Liver (tissue), 8 donors: ENCODE measurements at regions not wholly inside any gene's neighbourhood (a gene's known extent, or its start where the extent isn't known, plus 50 kb on each side); places are given as distances from the start of the nearest gene placed in this dataset.

Source experiments
- DNase-seq: peaks from one replicate; pipeline ENCODE4 v3.0.0-alpha.2; 2017; ENCODE audit warnings: low spot score
- H3K27ac ChIP-seq, 2 donors: one replicate each; pipeline ENCODE4 v1.7.0; 2013; ENCODE audit warnings: inconsistent platforms in 2 of 2, low read length in 2 of 2, control low read depth in 1 of 2, low read depth in 1 of 2, mild to moderate bottlenecking in 1 of 2
- H3K27me3 ChIP-seq, 4 donors: one replicate each; pipeline versions ENCODE4 v1.6.1 to v1.7.0; 2013; ENCODE audit warnings: low read length in 3 of 4, inconsistent platforms in 1 of 4, mild to moderate bottlenecking in 1 of 4, moderate library complexity in 1 of 4; ENCODE audit not compliant: control insufficient read depth in 4 of 4, insufficient read depth in 4 of 4
- H3K36me3 ChIP-seq, 4 donors: one replicate each; pipeline versions ENCODE4 v1.6.1 to v1.7.0; 2013; ENCODE audit warnings: low read length in 3 of 4, mild to moderate bottlenecking in 3 of 4, low read depth in 1 of 4, moderate library complexity in 1 of 4; ENCODE audit not compliant: control insufficient read depth in 4 of 4, insufficient read depth in 3 of 4
- H3K4me1 ChIP-seq, 4 donors: one replicate each; pipeline versions ENCODE4 v1.6.1 to v1.7.0; 2013; ENCODE audit warnings: low read length in 3 of 4, mild to moderate bottlenecking in 3 of 4, moderate library complexity in 1 of 4; ENCODE audit not compliant: control insufficient read depth in 4 of 4, insufficient read depth in 4 of 4
- H3K4me3 ChIP-seq, 3 donors: one replicate each; pipeline versions ENCODE4 v1.6.1 to v1.7.0; 2013; ENCODE audit warnings: low read length in 3 of 3, control low read depth in 1 of 3, low read depth in 1 of 3, mild to moderate bottlenecking in 1 of 3
- H3K9ac ChIP-seq, 2 donors: one replicate each; pipeline ENCODE4 v1.7.0; 2013; ENCODE audit warnings: low read length in 2 of 2, mild to moderate bottlenecking in 2 of 2, moderate library complexity in 2 of 2, control low read depth in 1 of 2, low read depth in 1 of 2
- H3K9me3 ChIP-seq, 4 donors: one replicate each; pipeline versions ENCODE4 v1.6.1 to v1.7.0; 2013; ENCODE audit warnings: low read length in 3 of 4; ENCODE audit not compliant: control insufficient read depth in 4 of 4
- ATF3 ChIP-seq: IDR thresholded peaks from 2 replicates; pipeline ENCODE4 v1.6.1; 2016; ENCODE audit warnings: antibody characterized with exemption
- EGR1 ChIP-seq, 2 donors: IDR thresholded peaks; 2 replicates each; pipeline ENCODE4 v1.6.1; 2016 to 2018; ENCODE audit warnings: antibody characterized with exemption in 2 of 2, low read depth in 2 of 2
- GABPA ChIP-seq, 2 donors: IDR thresholded peaks in 1 of 2; conservative IDR thresholded peaks in 1 of 2; 2 replicates each; pipeline ENCODE4 v1.6.1; 2016; ENCODE audit warnings: antibody characterized with exemption in 2 of 2, mild to moderate bottlenecking in 1 of 2, moderate library complexity in 1 of 2
- HNF4A ChIP-seq, 2 donors: conservative IDR thresholded peaks; 2 replicates each; pipeline ENCODE4 v1.6.1; 2016; ENCODE audit warnings: antibody characterized with exemption in 2 of 2, mild to moderate bottlenecking in 2 of 2
- HNF4G ChIP-seq: IDR thresholded peaks from 2 replicates; pipeline ENCODE4 v1.6.1; 2016; ENCODE audit warnings: antibody characterized with exemption
- JUND ChIP-seq, 2 donors: IDR thresholded peaks; 2 replicates each; pipeline ENCODE4 v1.6.1; 2016; ENCODE audit warnings: antibody characterized with exemption in 2 of 2
- MAX ChIP-seq: IDR thresholded peaks from 2 replicates; pipeline ENCODE4 v1.6.1; 2016; ENCODE audit warnings: antibody characterized with exemption
- NR2F2 ChIP-seq: IDR thresholded peaks from 2 replicates; pipeline ENCODE4 v1.6.1; 2016; ENCODE audit warnings: antibody characterized with exemption
- RAD21 ChIP-seq, 2 donors: IDR thresholded peaks; 2 replicates each; pipeline ENCODE4 v1.6.1; 2016; ENCODE audit warnings: antibody characterized with exemption in 2 of 2, mild to moderate bottlenecking in 2 of 2
- RXRA ChIP-seq, 2 donors: IDR thresholded peaks; 2 replicates each; pipeline ENCODE4 v1.6.1; 2017 to 2018; ENCODE audit warnings: antibody characterized with exemption in 2 of 2, mild to moderate bottlenecking in 1 of 2
- SP1 ChIP-seq: IDR thresholded peaks from 2 replicates; pipeline ENCODE4 v1.6.1; 2018; ENCODE audit warnings: antibody characterized with exemption, mild to moderate bottlenecking
- TAF1 ChIP-seq: conservative IDR thresholded peaks from 2 replicates; pipeline ENCODE4 v1.6.1; 2016; ENCODE audit warnings: antibody characterized with exemption, mild to moderate bottlenecking
- ZBTB33 ChIP-seq: IDR thresholded peaks from 2 replicates; pipeline ENCODE4 v1.6.1; 2016; ENCODE audit warnings: antibody characterized with exemption
- WGBS: extraction: QIAGEN DNeasy Blood & Tissue Kit; methylation state at CpG from one replicate; pipeline ENCODE4 v1.1.7; 2013; 5-methylcytosine and 5-hydroxymethylcytosine counted together
- TF ChIP-seq, protein P1 (sequence below): fragments of 150-350 bp; IDR thresholded peaks from 2 replicates; pipeline ENCODE4 v1.5.1; 2017; ENCODE audit warnings: improper control_type of control experiment, low read depth, low read length; ENCODE audit not compliant: missing input control
- TF ChIP-seq, protein P2 (sequence below): IDR thresholded peaks from 2 replicates; pipeline ENCODE4 v1.6.1; 2016; ENCODE audit warnings: antibody characterized with exemption, mild to moderate bottlenecking
- donor health status: healthy.
- donor health status: healthy.
- donor health status: healthy.
- donor health status: healthy.
- donor health status: healthy.

DNA sequence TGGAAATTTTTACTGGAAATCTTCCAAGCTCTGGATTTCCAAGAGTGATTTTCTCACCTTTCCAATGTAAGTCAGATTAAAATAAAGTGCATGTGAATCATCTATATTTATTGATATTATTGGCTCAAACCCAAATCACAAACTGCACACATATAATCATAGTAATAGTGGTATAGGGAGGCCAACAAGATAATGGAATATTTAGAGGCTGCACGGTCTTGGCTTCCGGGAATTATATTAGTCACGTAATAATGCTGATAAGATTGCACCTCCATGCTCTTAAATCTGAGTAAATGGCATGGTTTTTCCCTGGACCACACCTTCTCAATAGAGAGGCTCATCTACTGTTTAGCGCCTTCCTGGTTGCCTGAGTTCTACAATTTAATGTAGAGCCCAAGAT, 567.1 kb upstream of the NR2F2 start:
- no peak overlapping the region for H3K4me3 ChIP-seq
- WGBS: 79% methylated on average over 4 of the region's 4 CpGs

GRCh38 chr15:95765161-95765560, 565.3 kb upstream of the NR2F2 start:
- Histone ChIP-seq H3K9ac (no peak overlapping the region), H3K27me3 (no peaks in the 10 kb centered on the region), H3K36me3 (no peaks in the 10 kb centered on the region), H3K9me3 (no peaks in the 10 kb centered on the region), H3K27ac (no peak overlapping the region), H3K4me1 (no peaks in the 10 kb centered on the region), H3K4me3 (no peak overlapping the region)
- no peak for DNase-seq
- no peak for TF ChIP-seq HNF4G
- TF ChIP-seq JUND (IDR thresholded peaks at IDR 0.05): no peak
- TF ChIP-seq ATF3: no peak
- no peak for TF ChIP-seq EGR1 (IDR thresholded peaks at IDR 0.05; ENCODE audit: low read depth in 2 of 2)
- TF ChIP-seq, protein P1, sequence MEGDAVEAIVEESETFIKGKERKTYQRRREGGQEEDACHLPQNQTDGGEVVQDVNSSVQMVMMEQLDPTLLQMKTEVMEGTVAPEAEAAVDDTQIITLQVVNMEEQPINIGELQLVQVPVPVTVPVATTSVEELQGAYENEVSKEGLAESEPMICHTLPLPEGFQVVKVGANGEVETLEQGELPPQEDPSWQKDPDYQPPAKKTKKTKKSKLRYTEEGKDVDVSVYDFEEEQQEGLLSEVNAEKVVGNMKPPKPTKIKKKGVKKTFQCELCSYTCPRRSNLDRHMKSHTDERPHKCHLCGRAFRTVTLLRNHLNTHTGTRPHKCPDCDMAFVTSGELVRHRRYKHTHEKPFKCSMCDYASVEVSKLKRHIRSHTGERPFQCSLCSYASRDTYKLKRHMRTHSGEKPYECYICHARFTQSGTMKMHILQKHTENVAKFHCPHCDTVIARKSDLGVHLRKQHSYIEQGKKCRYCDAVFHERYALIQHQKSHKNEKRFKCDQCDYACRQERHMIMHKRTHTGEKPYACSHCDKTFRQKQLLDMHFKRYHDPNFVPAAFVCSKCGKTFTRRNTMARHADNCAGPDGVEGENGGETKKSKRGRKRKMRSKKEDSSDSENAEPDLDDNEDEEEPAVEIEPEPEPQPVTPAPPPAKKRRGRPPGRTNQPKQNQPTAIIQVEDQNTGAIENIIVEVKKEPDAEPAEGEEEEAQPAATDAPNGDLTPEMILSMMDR: no peak
- no peak for TF ChIP-seq TAF1
- TF ChIP-seq MAX: no peak
- no peak for TF ChIP-seq RXRA (IDR thresholded peaks at IDR 0.05)
- TF ChIP-seq ZBTB33: no peak
- TF ChIP-seq, protein P2, sequence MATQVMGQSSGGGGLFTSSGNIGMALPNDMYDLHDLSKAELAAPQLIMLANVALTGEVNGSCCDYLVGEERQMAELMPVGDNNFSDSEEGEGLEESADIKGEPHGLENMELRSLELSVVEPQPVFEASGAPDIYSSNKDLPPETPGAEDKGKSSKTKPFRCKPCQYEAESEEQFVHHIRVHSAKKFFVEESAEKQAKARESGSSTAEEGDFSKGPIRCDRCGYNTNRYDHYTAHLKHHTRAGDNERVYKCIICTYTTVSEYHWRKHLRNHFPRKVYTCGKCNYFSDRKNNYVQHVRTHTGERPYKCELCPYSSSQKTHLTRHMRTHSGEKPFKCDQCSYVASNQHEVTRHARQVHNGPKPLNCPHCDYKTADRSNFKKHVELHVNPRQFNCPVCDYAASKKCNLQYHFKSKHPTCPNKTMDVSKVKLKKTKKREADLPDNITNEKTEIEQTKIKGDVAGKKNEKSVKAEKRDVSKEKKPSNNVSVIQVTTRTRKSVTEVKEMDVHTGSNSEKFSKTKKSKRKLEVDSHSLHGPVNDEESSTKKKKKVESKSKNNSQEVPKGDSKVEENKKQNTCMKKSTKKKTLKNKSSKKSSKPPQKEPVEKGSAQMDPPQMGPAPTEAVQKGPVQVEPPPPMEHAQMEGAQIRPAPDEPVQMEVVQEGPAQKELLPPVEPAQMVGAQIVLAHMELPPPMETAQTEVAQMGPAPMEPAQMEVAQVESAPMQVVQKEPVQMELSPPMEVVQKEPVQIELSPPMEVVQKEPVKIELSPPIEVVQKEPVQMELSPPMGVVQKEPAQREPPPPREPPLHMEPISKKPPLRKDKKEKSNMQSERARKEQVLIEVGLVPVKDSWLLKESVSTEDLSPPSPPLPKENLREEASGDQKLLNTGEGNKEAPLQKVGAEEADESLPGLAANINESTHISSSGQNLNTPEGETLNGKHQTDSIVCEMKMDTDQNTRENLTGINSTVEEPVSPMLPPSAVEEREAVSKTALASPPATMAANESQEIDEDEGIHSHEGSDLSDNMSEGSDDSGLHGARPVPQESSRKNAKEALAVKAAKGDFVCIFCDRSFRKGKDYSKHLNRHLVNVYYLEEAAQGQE: no peak
- TF ChIP-seq GABPA (IDR thresholded peaks at IDR 0.05 in 1 of 2, conservative IDR thresholded peaks at IDR 0.05 in 1 of 2): no peak
- no peak for TF ChIP-seq SP1
- WGBS: 84% methylated on average over 2 of the region's 2 CpGs

More for the DNA sequence above, 567.1 kb upstream of the NR2F2 start:
- Histone ChIP-seq H3K4me1 (no peaks in the 10 kb centered on the region), H3K9me3 (no peaks in the 10 kb centered on the region), H3K27me3 (no peaks in the 10 kb centered on the region), H3K27ac (no peak overlapping the region), H3K36me3 (no peaks in the 10 kb centered on the region), H3K9ac (no peak overlapping the region)
- no peak for DNase-seq
- TF ChIP-seq HNF4G (no peak), SP1 (no peak), NR2F2 (no peak), HNF4A (conservative IDR thresholded peaks at IDR 0.05) (no peak), RAD21 (IDR thresholded peaks at IDR 0.05) (no peak), RXRA (IDR thresholded peaks at IDR 0.05) (no peak)
- TF ChIP-seq, protein P2: no peak
- TF ChIP-seq, protein P1: no peak
